A673 (cell line): ENCODE measurements at regions not wholly inside any gene's neighbourhood (a gene's known extent, or its start where the extent isn't known, plus 50 kb on each side); places are given as distances from the start of the nearest gene placed in this dataset.

ENCODE experiments used
- BruUV-seq: library from RNA; stranded (reverse); fragments of 400-500 nt; replicated peaks from 2 replicates; lab custom pipeline; 2021; lab: Mats Ljungman, UMichigan
- CTCF ChIA-PET: fragments of 300-600 bp; sonication (Branson Sonifier 250); formaldehyde crosslinking; loops from one replicate; lab custom pipeline; 2022; ENCODE audit warnings: antibody characterized with exemption; lab: Charles Lee
- POLR2A ChIA-PET: fragments of 300-600 bp; sonication (Branson Sonifier 250); formaldehyde crosslinking; loops from one replicate; lab custom pipeline; 2022; ENCODE audit warnings: antibody characterized with exemption; ENCODE audit not compliant: low non-redundant PET; lab: Charles Lee
- DNase-seq: peaks from one replicate; pipeline ENCODE4 v3.0.0-alpha.2; 2015; ENCODE audit warnings: low spot score
- H3K27ac ChIP-seq: fragments of 200-600 bp; sonication (generic); 2 replicates; pipeline ENCODE4 v1.5.1; 2016; ENCODE audit warnings: mixed run types, low read depth, mild to moderate bottlenecking, mixed read lengths, antibody characterized with exemption, low read length; ENCODE audit not compliant: poor library complexity, severe bottlenecking
- H3K27me3 ChIP-seq: fragments of 200-600 bp; sonication (generic); replicated peaks from 2 replicates; pipeline ENCODE4 v1.6.1; 2017; ENCODE audit warnings: mixed run types, low read depth, mild to moderate bottlenecking, mixed read lengths, antibody characterized with exemption, low read length; ENCODE audit not compliant: insufficient read depth, poor library complexity
- H3K36me3 ChIP-seq: fragments of 200-600 bp; sonication (generic); 2 replicates; pipeline ENCODE4 v1.6.1; 2016; ENCODE audit warnings: mixed run types, mild to moderate bottlenecking, mixed read lengths, antibody characterized with exemption, low read length; ENCODE audit not compliant: insufficient read depth, poor library complexity, severe bottlenecking
- H3K4me1 ChIP-seq: fragments of 200-600 bp; sonication (generic); 2 replicates; pipeline ENCODE4 v1.6.1; 2017; ENCODE audit warnings: mixed run types, mild to moderate bottlenecking, mixed read lengths, antibody characterized with exemption, low read length; ENCODE audit not compliant: insufficient read depth, poor library complexity, severe bottlenecking
- H3K4me3 ChIP-seq: fragments of 200-600 bp; sonication (generic); 2 replicates; pipeline ENCODE4 v1.5.1; 2016; ENCODE audit warnings: low read depth, mixed run types, mild to moderate bottlenecking, mixed read lengths, low read length; ENCODE audit not compliant: poor library complexity, severe bottlenecking
- H3K9me3 ChIP-seq: fragments of 200-600 bp; sonication (generic); 2 replicates; pipeline ENCODE4 v1.6.1; 2016; ENCODE audit warnings: mixed run types, low read depth, mild to moderate bottlenecking, mixed read lengths, antibody characterized with exemption, low read length; ENCODE audit not compliant: poor library complexity, severe bottlenecking
- EZH2 ChIP-seq: fragments of 200-600 bp; sonication (generic); IDR thresholded peaks from 2 replicates; pipeline ENCODE4 v1.6.1; 2017; ENCODE audit warnings: borderline replicate concordance, low read depth, mild to moderate bottlenecking, mixed read lengths, antibody characterized with exemption, low read length; ENCODE audit not compliant: poor library complexity, severe bottlenecking
- intact Hi-C: fragments of 100-400 bp; cut with micrococcal nuclease; formaldehyde crosslinking; loops from one replicate; pipeline ENCODE4 v1.10.0; 2022; ENCODE audit not compliant: unreplicated experiment
- TF ChIP-seq, protein P1 (sequence below): fragments of 300-800, 200-600 bp; sonication (generic); conservative IDR thresholded peaks from 2 replicates; pipeline ENCODE4 v1.5.1; 2017; ENCODE audit warnings: low read depth, mild to moderate bottlenecking, antibody characterized with exemption, low read length, moderate library complexity, mixed read lengths

DNA sequence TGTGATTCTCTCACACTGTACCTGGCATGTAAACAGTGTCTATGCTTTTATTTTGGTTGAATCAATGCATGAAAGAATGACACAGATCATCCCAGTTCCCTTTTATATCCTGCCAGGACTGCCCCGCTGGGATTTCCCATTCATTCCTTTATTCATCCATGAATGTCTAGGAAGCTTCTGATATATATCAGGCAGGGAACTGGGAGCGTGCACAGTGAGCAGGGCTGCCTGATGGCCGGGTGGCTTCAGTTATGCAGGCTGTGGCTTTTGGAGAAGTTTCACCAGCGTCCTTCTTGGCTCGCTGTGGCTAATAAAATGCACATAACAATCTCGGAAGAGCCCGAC is 789.0 kb downstream of the TBC1D22A start:
- DNase-seq: no peak
- H3K27ac ChIP-seq: no peak overlapping the region
- no peak for TF ChIP-seq EZH2
- TF ChIP-seq, protein P1, sequence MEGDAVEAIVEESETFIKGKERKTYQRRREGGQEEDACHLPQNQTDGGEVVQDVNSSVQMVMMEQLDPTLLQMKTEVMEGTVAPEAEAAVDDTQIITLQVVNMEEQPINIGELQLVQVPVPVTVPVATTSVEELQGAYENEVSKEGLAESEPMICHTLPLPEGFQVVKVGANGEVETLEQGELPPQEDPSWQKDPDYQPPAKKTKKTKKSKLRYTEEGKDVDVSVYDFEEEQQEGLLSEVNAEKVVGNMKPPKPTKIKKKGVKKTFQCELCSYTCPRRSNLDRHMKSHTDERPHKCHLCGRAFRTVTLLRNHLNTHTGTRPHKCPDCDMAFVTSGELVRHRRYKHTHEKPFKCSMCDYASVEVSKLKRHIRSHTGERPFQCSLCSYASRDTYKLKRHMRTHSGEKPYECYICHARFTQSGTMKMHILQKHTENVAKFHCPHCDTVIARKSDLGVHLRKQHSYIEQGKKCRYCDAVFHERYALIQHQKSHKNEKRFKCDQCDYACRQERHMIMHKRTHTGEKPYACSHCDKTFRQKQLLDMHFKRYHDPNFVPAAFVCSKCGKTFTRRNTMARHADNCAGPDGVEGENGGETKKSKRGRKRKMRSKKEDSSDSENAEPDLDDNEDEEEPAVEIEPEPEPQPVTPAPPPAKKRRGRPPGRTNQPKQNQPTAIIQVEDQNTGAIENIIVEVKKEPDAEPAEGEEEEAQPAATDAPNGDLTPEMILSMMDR: no peak
- POLR2A ChIA-PET: no interaction called here
- H3K9me3 ChIP-seq: no peaks in the 10 kb centered on the region
- CTCF ChIA-PET: no interaction called here
- intact Hi-C loops: no loop called here
- H3K27me3 ChIP-seq: peaks cover 18% of the 10 kb centered on the region
- H3K36me3 ChIP-seq: no peaks in the 10 kb centered on the region
- no TSS peak for BruUV-seq
- H3K4me3 ChIP-seq: no peak overlapping the region
- no peaks in the 10 kb centered on the region for H3K4me1 ChIP-seq

- CTCF ChIA-PET: no interaction called here
- POLR2A ChIA-PET: no interaction called here
- Histone ChIP-seq H3K4me1 (no peaks in the 10 kb centered on the region), H3K36me3 (no peaks in the 10 kb centered on the region), H3K27me3 (peaks cover 18% of the 10 kb centered on the region), H3K9me3 (no peaks in the 10 kb centered on the region), H3K4me3 (no peak overlapping the region), H3K27ac (no peak overlapping the region)
- TF ChIP-seq, protein P1: no peak
- no peak for TF ChIP-seq EZH2
- BruUV-seq: no TSS peak
- DNase-seq: no peak
- intact Hi-C loops: no loop called here
These were observed 788.3 kb downstream of the TBC1D22A start for GRCh38 chr22:47550524-47551430.

- no peak overlapping the region for H3K27ac ChIP-seq
- POLR2A ChIA-PET: no interaction called here
- no peaks in the 10 kb centered on the region for H3K36me3 ChIP-seq
- no peak overlapping the region for H3K4me3 ChIP-seq
- H3K4me1 ChIP-seq: no peaks in the 10 kb centered on the region
- BruUV-seq: no TSS peak
- intact Hi-C loops: no loop called here
- TF ChIP-seq EZH2: no peak
- TF ChIP-seq, protein P1: no peak
- CTCF ChIA-PET: no interaction called here
- H3K27me3 ChIP-seq: peaks cover 18% of the 10 kb centered on the region
- DNase-seq: no peak
- H3K9me3 ChIP-seq: no peaks in the 10 kb centered on the region
These were observed 787.4 kb downstream of the TBC1D22A start for GRCh38 chr22:47549741-47550340.
